ENCODE measurements at regions not wholly inside any gene's neighbourhood (a gene's known extent, or its start where the extent isn't known, plus 50 kb on each side); places are given as distances from the start of the nearest gene placed in this dataset.

DNA sequence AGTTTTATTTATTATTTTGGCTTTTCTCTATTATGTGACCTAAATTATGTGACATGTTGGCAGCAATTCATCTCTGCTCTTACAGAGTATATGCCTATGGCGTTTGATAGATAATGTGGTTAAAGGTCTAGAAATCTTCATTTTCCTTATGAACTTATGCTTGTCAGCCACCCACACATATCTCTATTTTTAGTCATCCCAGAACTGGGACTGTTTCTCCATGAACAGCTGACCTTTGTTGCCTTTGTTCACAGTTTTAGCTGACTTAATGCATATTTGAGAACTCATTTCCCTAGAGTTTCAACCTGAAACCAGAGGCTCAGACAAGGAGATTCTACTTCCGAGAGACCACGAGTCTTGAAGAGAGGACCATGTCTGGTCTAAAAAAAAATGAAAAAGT, 176.5 kb downstream of the RAP2B start:
- intact Hi-C loops (cut with micrococcal nuclease; ENCODE audit: unreplicated experiment), result no loop called here
- Histone ChIP-seq H3K4me1 (ENCODE audit: insufficient read depth, low read length, poor library complexity, severe bottlenecking) (no peaks in the 10 kb centered on the region), H3K36me3 (ENCODE audit: insufficient read depth, low read length, poor library complexity, severe bottlenecking) (no peaks in the 10 kb centered on the region), H3K9me3 (ENCODE audit: low read depth, low read length, poor library complexity, severe bottlenecking) (no peaks in the 10 kb centered on the region), H3K27me3 (replicated peaks; ENCODE audit: insufficient read depth, low read depth, low read length, poor library complexity) (no peaks in the 10 kb centered on the region), H3K4me3 (ENCODE audit: low read depth, low read length, poor library complexity, severe bottlenecking) (no peak overlapping the region), H3K27ac (ENCODE audit: low read depth, low read length, poor library complexity, severe bottlenecking) (no peak overlapping the region)
- POLR2A ChIA-PET (ENCODE audit: low non-redundant PET), result no interaction called here
- no TSS peak for BruUV-seq (replicated peaks)
- TF ChIP-seq CTCF (conservative IDR thresholded peaks at IDR 0.05; ENCODE audit: low read depth, low read length), result no peak
- no peak for TF ChIP-seq EZH2 (IDR thresholded peaks at IDR 0.05; ENCODE audit: borderline replicate concordance, low read depth, low read length, poor library complexity, severe bottlenecking)
- no peak for DNase-seq (ENCODE audit: low spot score)
- CTCF ChIA-PET, result no interaction called here

DNA sequence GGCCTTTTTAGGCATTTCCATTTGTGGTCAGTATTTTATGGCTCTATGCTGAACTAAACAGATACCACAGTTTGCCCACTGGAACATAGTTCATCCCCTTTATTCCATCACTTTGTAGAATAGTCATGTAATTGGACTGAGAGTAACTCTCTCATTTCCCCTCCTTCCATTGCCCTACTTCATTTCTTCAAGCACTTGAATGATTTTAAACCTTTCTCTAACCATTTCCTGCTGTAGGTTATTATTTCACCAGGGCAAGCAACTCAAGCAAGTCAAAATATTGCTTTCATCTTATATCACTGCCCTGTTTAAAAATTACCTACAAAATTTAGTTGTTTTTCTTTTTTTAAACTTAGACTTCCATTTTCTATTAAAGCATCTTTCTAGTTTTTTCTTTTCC, 177.0 kb downstream of the RAP2B start:
- Histone ChIP-seq H3K9me3 (ENCODE audit: low read depth, low read length, poor library complexity, severe bottlenecking) (no peaks in the 10 kb centered on the region), H3K4me3 (ENCODE audit: low read depth, low read length, poor library complexity, severe bottlenecking) (no peak overlapping the region), H3K36me3 (ENCODE audit: insufficient read depth, low read length, poor library complexity, severe bottlenecking) (no peaks in the 10 kb centered on the region), H3K27ac (ENCODE audit: low read depth, low read length, poor library complexity, severe bottlenecking) (no peak overlapping the region), H3K27me3 (replicated peaks; ENCODE audit: insufficient read depth, low read depth, low read length, poor library complexity) (no peaks in the 10 kb centered on the region), H3K4me1 (ENCODE audit: insufficient read depth, low read length, poor library complexity, severe bottlenecking) (no peaks in the 10 kb centered on the region)
- ChIA-PET POLR2A (ENCODE audit: low non-redundant PET) (interaction anchor here (0.6 kb wide), 1 partner anchor 307 kb away, joined by 4 read pairs; no protein-coding TSS in a partner anchor), CTCF (no interaction called here)
- TF ChIP-seq EZH2 (IDR thresholded peaks at IDR 0.05; ENCODE audit: borderline replicate concordance, low read depth, low read length, poor library complexity, severe bottlenecking) (no peak), CTCF (conservative IDR thresholded peaks at IDR 0.05; ENCODE audit: low read depth, low read length) (no peak)
- DNase-seq (ENCODE audit: low spot score), result no peak
- intact Hi-C loops (cut with micrococcal nuclease; ENCODE audit: unreplicated experiment), result no loop called here
- BruUV-seq (replicated peaks), result no TSS peak

DNA sequence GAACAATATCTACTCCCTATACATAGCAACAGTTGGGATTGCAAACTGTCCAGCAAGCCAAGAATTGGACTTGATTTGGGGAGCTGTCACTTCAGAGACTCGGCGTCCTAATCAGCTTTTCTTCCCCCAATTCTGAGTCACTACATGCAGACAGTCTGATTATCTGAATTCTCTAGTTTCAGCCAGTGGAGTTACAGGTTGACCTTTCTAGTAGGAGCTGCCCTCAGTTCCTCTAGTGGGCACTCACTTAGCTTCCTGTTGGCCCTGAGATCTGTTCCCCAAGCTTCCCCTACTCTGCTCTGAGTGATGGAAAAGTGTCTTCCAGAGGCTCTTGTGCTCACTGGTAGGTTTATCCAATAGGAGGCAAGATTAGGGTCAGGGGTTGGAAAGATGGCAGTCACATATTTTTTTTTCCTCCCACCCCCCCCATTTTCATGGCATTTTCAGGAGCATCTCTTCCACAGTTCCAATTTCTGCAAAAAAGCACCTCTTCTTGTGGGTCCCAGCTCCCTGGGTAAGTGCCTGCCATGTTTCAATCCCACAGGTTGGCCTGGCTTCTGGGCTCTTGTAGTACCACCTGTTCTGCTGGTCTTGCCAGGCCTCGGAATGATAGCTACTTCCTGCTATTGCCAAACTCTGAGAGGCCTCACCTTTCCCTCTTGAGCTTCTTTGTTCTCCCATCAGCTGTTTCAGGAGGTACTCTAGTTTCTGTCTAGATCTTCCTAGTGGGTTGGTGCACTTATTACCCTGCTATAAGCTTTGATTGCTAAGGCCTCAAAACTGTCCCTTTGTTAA, 182.2 kb downstream of the RAP2B start:
- POLR2A ChIA-PET (ENCODE audit: low non-redundant PET), result no interaction called here

More for the DNA sequence above, 182.2 kb downstream of the RAP2B start:
- no peak overlapping the region for H3K4me3 ChIP-seq (ENCODE audit: low read depth, low read length, poor library complexity, severe bottlenecking)
- CTCF ChIA-PET, result no interaction called here
- no peaks in the 10 kb centered on the region for H3K36me3 ChIP-seq (ENCODE audit: insufficient read depth, low read length, poor library complexity, severe bottlenecking)
- no peak for DNase-seq (ENCODE audit: low spot score)
- no peak overlapping the region for H3K27ac ChIP-seq (ENCODE audit: low read depth, low read length, poor library complexity, severe bottlenecking)
- TF ChIP-seq EZH2 (IDR thresholded peaks at IDR 0.05; ENCODE audit: borderline replicate concordance, low read depth, low read length, poor library complexity, severe bottlenecking), result no peak
- no peak for TF ChIP-seq CTCF (conservative IDR thresholded peaks at IDR 0.05; ENCODE audit: low read depth, low read length)
- no peaks in the 10 kb centered on the region for H3K27me3 ChIP-seq (replicated peaks; ENCODE audit: insufficient read depth, low read depth, low read length, poor library complexity)
- intact Hi-C loops (cut with micrococcal nuclease; ENCODE audit: unreplicated experiment), result no loop called here
- no peaks in the 10 kb centered on the region for H3K9me3 ChIP-seq (ENCODE audit: low read depth, low read length, poor library complexity, severe bottlenecking)
- H3K4me1 ChIP-seq (ENCODE audit: insufficient read depth, low read length, poor library complexity, severe bottlenecking), result no peaks in the 10 kb centered on the region
- no TSS peak for BruUV-seq (replicated peaks)
